Psoas muscle (tissue), 7 donors: ENCODE measurements at regions not wholly inside any gene's neighbourhood (a gene's known extent, or its start where the extent isn't known, plus 50 kb on each side); places are given as distances from the start of the nearest gene placed in this dataset.

Experiments used
- ATAC-seq, 4 donors: fragments of 200-7000 bp; cut with Tn5 transposase; one replicate each; pipeline ENCODE4 v1.9.1; 2020; ENCODE audit warnings: moderate library complexity in 3 of 4, mild to moderate bottlenecking in 2 of 4
- DNase-seq, 2 donors: peaks; one replicate each; pipeline ENCODE4 v3.0.0-alpha.2; 2020
- H3K27ac ChIP-seq: fragments of 200-600 bp; one replicate; pipeline ENCODE4 v1.8.0; 2022
- H3K27me3 ChIP-seq, 3 donors: fragments of 200-600 bp in 1 of 3; one replicate each; pipeline versions ENCODE4 v1.6.1 to v1.8.0; 2013 to 2022; ENCODE audit warnings: low read length in 2 of 3, mild to moderate bottlenecking in 2 of 3, moderate library complexity in 1 of 3; ENCODE audit not compliant: insufficient read depth in 3 of 3
- H3K36me3 ChIP-seq, 2 donors: fragments of 200-600 bp in 1 of 2; one replicate each; pipeline versions ENCODE4 v1.6.1 to v1.8.0; 2013 to 2022; ENCODE audit warnings: low read depth in 1 of 2, mild to moderate bottlenecking in 1 of 2, moderate library complexity in 1 of 2; ENCODE audit not compliant: insufficient read depth in 1 of 2
- H3K4me1 ChIP-seq: fragments of 200-600 bp; one replicate; pipeline ENCODE4 v1.8.0; 2022
- H3K4me3 ChIP-seq: fragments of 200-600 bp; one replicate; pipeline ENCODE4 v1.8.0; 2022; ENCODE audit warnings: mild to moderate bottlenecking
- H3K9me3 ChIP-seq: fragments of 200-600 bp; one replicate; pipeline ENCODE4 v1.8.0; 2022
- WGBS, 3 donors: extraction: QIAGEN DNeasy Blood & Tissue Kit; methylation state at CpG; one replicate each; pipeline versions ENCODE4 v1.1.6 to v1.1.7; 2013; 5-methylcytosine and 5-hydroxymethylcytosine counted together
- intact Hi-C, 2 donors: fragments of 100-400 bp; cut with DNase I; formaldehyde crosslinking; loops; one replicate each; pipeline versions ENCODE4 v1.11.0 to v1.14.2; 2022
- TF ChIP-seq, protein P1 (sequence below): fragments of 200-600 bp; IDR thresholded peaks from one replicate; pipeline ENCODE4 v1.8.0; 2022; ENCODE audit warnings: antibody characterized with exemption
- donor health status: healthy with polysubstance abuse.
- donor health status: DM: no; HTN: no; CAD: no; lungs with moderate emphysema.
- donor health status: Bipolar disorder and iron deficiency.
- donor health status: healthy.
- donor health status: DM: yes; HTN: yes; CAD: no.
- donor health status: DM: no; HTN: no; CAD: no.
- donor health status: DM: yes; HTN: yes; CAD: no.

DNA sequence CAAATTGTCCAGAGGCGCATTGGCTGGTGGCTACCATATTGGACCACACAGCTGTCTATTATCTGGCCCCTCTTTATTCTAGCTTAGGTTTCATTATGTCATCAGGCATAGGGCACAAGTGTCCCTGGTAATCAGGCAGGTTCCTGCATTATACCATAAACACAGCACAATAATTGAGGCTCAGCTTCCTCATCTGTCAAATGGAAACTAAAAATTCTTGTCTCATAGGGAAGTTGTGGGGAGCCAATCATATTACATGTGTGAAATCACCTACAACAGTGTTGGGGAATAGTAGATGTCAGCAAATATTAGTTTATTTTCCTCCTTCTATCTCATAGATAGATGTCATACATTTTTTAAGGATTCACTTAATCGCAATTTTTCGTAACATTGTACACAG lies 231.0 kb upstream of the SORL1-AS1 start:
- DNase-seq, result no peak
- ATAC-seq, result no peak
- Histone ChIP-seq H3K4me1 (peaks cover 11% of the 10 kb centered on the region), H3K27ac (no peak overlapping the region), H3K27me3 (no peaks in the 10 kb centered on the region), H3K9me3 (no peaks in the 10 kb centered on the region), H3K4me3 (no peak overlapping the region), H3K36me3 (no peaks in the 10 kb centered on the region)
- intact Hi-C loops, result no loop called here
- TF ChIP-seq, protein P1, sequence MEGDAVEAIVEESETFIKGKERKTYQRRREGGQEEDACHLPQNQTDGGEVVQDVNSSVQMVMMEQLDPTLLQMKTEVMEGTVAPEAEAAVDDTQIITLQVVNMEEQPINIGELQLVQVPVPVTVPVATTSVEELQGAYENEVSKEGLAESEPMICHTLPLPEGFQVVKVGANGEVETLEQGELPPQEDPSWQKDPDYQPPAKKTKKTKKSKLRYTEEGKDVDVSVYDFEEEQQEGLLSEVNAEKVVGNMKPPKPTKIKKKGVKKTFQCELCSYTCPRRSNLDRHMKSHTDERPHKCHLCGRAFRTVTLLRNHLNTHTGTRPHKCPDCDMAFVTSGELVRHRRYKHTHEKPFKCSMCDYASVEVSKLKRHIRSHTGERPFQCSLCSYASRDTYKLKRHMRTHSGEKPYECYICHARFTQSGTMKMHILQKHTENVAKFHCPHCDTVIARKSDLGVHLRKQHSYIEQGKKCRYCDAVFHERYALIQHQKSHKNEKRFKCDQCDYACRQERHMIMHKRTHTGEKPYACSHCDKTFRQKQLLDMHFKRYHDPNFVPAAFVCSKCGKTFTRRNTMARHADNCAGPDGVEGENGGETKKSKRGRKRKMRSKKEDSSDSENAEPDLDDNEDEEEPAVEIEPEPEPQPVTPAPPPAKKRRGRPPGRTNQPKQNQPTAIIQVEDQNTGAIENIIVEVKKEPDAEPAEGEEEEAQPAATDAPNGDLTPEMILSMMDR, result no peak
- WGBS, 3 donors, result 98% methylated on average over 3 of the region's 3 CpGs
